Natural killer cell (primary cell): ENCODE measurements at regions not wholly inside any gene's neighbourhood (a gene's known extent, or its start where the extent isn't known, plus 50 kb on each side); places are given as distances from the start of the nearest gene placed in this dataset.

ENCODE experiments used
- ATAC-seq, 3 donors: fragments of 150-1000 bp in 2 of 3; fragments of 200-7000 bp in 1 of 3; cut with Tn5 transposase; 1 replicate in 1 of 3; 2 replicates in 2 of 3; pipeline ENCODE4 v1.10.0; 2021; ENCODE audit warnings: mild to moderate bottlenecking in 2 of 3, moderate library complexity in 2 of 3
- DNase-seq, 2 donors: peaks; one replicate each; pipeline versions ENCODE4 v3.0.0 to v3.0.0-alpha.2; 2013 to 2021; ENCODE audit warnings: mixed read lengths in 1 of 2
- H3K27ac ChIP-seq: one replicate; pipeline ENCODE4 v1.5.1; 2013; ENCODE audit warnings: mild to moderate bottlenecking, low read length
- H3K27me3 ChIP-seq: one replicate; pipeline ENCODE4 v1.6.1; 2013; ENCODE audit warnings: low read length; ENCODE audit not compliant: control insufficient read depth, insufficient read depth
- H3K36me3 ChIP-seq: one replicate; pipeline ENCODE4 v1.6.1; 2013; ENCODE audit warnings: low read length; ENCODE audit not compliant: control insufficient read depth, insufficient read depth
- H3K4me1 ChIP-seq: one replicate; pipeline ENCODE4 v1.6.1; 2013; ENCODE audit warnings: low read length; ENCODE audit not compliant: control insufficient read depth, insufficient read depth
- H3K4me3 ChIP-seq: one replicate; pipeline ENCODE4 v1.5.1; 2013; ENCODE audit warnings: low read length
- H3K9me3 ChIP-seq: one replicate; pipeline ENCODE4 v1.6.1; 2013; ENCODE audit warnings: low read length; ENCODE audit not compliant: control insufficient read depth, insufficient read depth
- H3K27ac Mint-ChIP-seq, 2 donors: one replicate each; pipeline ENCODE4 v1.8.0; 2022; ENCODE audit warnings: mild to moderate bottlenecking in 2 of 2, mixed read lengths in 2 of 2, moderate library complexity in 1 of 2
- H3K27me3 Mint-ChIP-seq, 2 donors: one replicate each; pipeline ENCODE4 v1.8.0; 2022; ENCODE audit warnings: low read depth in 2 of 2, mixed read lengths in 2 of 2
- H3K36me3 Mint-ChIP-seq: one replicate; pipeline ENCODE4 v1.8.0; 2022; ENCODE audit warnings: mixed read lengths
- H3K4me1 Mint-ChIP-seq, 2 donors: one replicate each; pipeline ENCODE4 v1.8.0; 2022; ENCODE audit warnings: mixed read lengths in 2 of 2
- H3K4me3 Mint-ChIP-seq: one replicate; pipeline ENCODE4 v1.8.0; 2022; ENCODE audit warnings: mild to moderate bottlenecking, moderate library complexity, mixed read lengths
- H3K9me3 Mint-ChIP-seq, 2 donors: one replicate each; pipeline ENCODE4 v1.8.0; 2022; ENCODE audit warnings: mixed read lengths in 2 of 2
- WGBS: methylation state at CpG from one replicate; pipeline ENCODE4 v1.1.7; 2013; ENCODE audit warnings: missing lambda C conversion rate; ENCODE audit not compliant: insufficient coverage; 5-methylcytosine and 5-hydroxymethylcytosine counted together
- intact Hi-C: fragments of 100-400 bp; cut with micrococcal nuclease; formaldehyde crosslinking; loops from one replicate; pipeline ENCODE4 v1.14.2; 2022
- TF ChIP-seq, protein P1 (sequence below): fragments of 200-600 bp; IDR thresholded peaks from one replicate; pipeline ENCODE4 v1.8.0; 2022; ENCODE audit warnings: antibody characterized with exemption

GRCh38 chrX:138954976-138955375 is 243.5 kb upstream of the FGF13 start:
- Mint-ChIP-seq H3K27me3 (peaks cover 0 to 7% of the 10 kb centered on the region in 2 donors), H3K36me3 (no peaks in the 10 kb centered on the region), H3K4me1 (no peaks in the 10 kb centered on the region), H3K27ac (no peak overlapping the region), H3K9me3 (no peaks in the 10 kb centered on the region), H3K4me3 (no peak overlapping the region)
- Histone ChIP-seq H3K36me3 (no peaks in the 10 kb centered on the region), H3K27me3 (no peaks in the 10 kb centered on the region), H3K4me3 (no peak overlapping the region), H3K27ac (no peak overlapping the region), H3K9me3 (no peaks in the 10 kb centered on the region), H3K4me1 (no peaks in the 10 kb centered on the region)
- ATAC-seq, result no peak
- DNase-seq, result no peak
- intact Hi-C loops, result no loop called here
- WGBS, result 90% methylated on average over 3 of the region's 5 CpGs
- TF ChIP-seq, protein P1, sequence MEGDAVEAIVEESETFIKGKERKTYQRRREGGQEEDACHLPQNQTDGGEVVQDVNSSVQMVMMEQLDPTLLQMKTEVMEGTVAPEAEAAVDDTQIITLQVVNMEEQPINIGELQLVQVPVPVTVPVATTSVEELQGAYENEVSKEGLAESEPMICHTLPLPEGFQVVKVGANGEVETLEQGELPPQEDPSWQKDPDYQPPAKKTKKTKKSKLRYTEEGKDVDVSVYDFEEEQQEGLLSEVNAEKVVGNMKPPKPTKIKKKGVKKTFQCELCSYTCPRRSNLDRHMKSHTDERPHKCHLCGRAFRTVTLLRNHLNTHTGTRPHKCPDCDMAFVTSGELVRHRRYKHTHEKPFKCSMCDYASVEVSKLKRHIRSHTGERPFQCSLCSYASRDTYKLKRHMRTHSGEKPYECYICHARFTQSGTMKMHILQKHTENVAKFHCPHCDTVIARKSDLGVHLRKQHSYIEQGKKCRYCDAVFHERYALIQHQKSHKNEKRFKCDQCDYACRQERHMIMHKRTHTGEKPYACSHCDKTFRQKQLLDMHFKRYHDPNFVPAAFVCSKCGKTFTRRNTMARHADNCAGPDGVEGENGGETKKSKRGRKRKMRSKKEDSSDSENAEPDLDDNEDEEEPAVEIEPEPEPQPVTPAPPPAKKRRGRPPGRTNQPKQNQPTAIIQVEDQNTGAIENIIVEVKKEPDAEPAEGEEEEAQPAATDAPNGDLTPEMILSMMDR, result no peak

DNA sequence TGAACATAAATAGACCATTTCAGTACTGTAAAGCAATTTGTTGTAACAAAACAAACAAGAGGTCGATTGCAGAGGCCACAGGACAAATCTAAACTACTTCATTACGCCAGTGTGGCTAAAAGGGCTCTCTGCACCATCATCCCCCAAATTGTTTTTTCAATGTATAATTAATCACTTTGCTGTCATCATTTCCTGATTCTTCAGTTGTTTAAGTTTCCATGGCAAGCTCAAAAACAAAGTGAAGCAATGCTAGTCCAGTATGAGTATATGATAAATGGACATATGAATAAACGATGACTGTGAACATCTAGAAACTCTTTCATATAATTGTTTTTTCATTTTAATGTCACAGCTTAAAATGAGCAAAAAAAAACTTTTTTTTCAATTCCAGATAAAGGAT is 235.4 kb upstream of the FGF13 start:
- ATAC-seq (no peak), DNase-seq (no peak)
- Histone ChIP-seq H3K9me3 (no peaks in the 10 kb centered on the region), H3K27me3 (no peaks in the 10 kb centered on the region), H3K27ac (no peak overlapping the region), H3K36me3 (no peaks in the 10 kb centered on the region), H3K4me3 (no peak overlapping the region), H3K4me1 (no peaks in the 10 kb centered on the region)
- Mint-ChIP-seq H3K36me3 (no peaks in the 10 kb centered on the region), H3K4me3 (no peak overlapping the region), H3K4me1 (no peaks in the 10 kb centered on the region), H3K27me3 (no peaks in the 10 kb centered on the region), H3K9me3 (no peaks in the 10 kb centered on the region), H3K27ac (no peak overlapping the region)
- 46% methylated on average over 2 of the region's 3 CpGs for WGBS
- intact Hi-C loops, result no loop called here
- TF ChIP-seq, protein P1, result no peak

- Histone ChIP-seq H3K4me1 (no peaks in the 10 kb centered on the region), H3K27ac (no peak overlapping the region), H3K27me3 (no peaks in the 10 kb centered on the region), H3K9me3 (no peaks in the 10 kb centered on the region), H3K36me3 (no peaks in the 10 kb centered on the region), H3K4me3 (no peak overlapping the region)
- TF ChIP-seq, protein P1, result no peak
- WGBS, result 78% methylated on average over 3 of the region's 6 CpGs
- Mint-ChIP-seq H3K4me3 (no peak overlapping the region), H3K9me3 (no peaks in the 10 kb centered on the region), H3K4me1 (no peaks in the 10 kb centered on the region), H3K27ac (no peak overlapping the region), H3K27me3 (no peaks in the 10 kb centered on the region), H3K36me3 (no peaks in the 10 kb centered on the region)
- DNase-seq (no peak), ATAC-seq (no peak)
- intact Hi-C loops, result no loop called here
Observed at GRCh38 chrX:138945219-138945618, 233.7 kb upstream of the FGF13 start.

DNA sequence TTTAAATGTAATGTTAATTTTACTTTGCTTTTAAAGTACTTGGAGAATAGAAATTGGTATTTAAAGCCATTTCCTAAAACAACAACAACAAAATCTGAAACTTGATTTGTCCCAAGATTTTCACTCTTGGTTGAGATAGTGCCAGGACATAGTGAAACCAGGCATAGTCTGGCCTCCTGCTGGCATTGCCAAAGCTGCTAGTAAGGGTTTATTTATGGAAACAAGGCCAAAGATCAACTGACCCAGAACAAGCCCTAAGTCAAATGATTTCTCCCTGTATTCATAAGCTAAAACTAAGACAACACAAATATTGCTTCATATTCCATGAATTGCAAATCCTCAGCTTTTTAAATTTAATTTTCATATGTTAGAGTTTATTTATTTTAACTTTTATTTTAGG is 227.5 kb upstream of the FGF13 start:
- H3K27me3 ChIP-seq, result no peaks in the 10 kb centered on the region
- no peak overlapping the region for H3K4me3 ChIP-seq
- no peak for ATAC-seq
- intact Hi-C loops, result no loop called here
- no peaks in the 10 kb centered on the region for H3K36me3 Mint-ChIP-seq
- no peaks in the 10 kb centered on the region for H3K36me3 ChIP-seq
- TF ChIP-seq, protein P1, result no peak
- DNase-seq, result no peak
- no peak overlapping the region for H3K27ac Mint-ChIP-seq
- H3K27ac ChIP-seq, result no peak overlapping the region
- no peaks in the 10 kb centered on the region for H3K9me3 Mint-ChIP-seq
- no peaks in the 10 kb centered on the region for H3K27me3 Mint-ChIP-seq
- no peaks in the 10 kb centered on the region for H3K9me3 ChIP-seq
- H3K4me1 ChIP-seq, result no peaks in the 10 kb centered on the region
- no peak overlapping the region for H3K4me3 Mint-ChIP-seq
- H3K4me1 Mint-ChIP-seq, result no peaks in the 10 kb centered on the region
